ENCODE measurements at regions not wholly inside any gene's neighbourhood (a gene's known extent, or its start where the extent isn't known, plus 50 kb on each side); places are given as distances from the start of the nearest gene placed in this dataset.

- TF ChIP-seq, protein P1, sequence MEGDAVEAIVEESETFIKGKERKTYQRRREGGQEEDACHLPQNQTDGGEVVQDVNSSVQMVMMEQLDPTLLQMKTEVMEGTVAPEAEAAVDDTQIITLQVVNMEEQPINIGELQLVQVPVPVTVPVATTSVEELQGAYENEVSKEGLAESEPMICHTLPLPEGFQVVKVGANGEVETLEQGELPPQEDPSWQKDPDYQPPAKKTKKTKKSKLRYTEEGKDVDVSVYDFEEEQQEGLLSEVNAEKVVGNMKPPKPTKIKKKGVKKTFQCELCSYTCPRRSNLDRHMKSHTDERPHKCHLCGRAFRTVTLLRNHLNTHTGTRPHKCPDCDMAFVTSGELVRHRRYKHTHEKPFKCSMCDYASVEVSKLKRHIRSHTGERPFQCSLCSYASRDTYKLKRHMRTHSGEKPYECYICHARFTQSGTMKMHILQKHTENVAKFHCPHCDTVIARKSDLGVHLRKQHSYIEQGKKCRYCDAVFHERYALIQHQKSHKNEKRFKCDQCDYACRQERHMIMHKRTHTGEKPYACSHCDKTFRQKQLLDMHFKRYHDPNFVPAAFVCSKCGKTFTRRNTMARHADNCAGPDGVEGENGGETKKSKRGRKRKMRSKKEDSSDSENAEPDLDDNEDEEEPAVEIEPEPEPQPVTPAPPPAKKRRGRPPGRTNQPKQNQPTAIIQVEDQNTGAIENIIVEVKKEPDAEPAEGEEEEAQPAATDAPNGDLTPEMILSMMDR (conservative IDR thresholded peaks at IDR 0.05) = no peak
- no peak for TF ChIP-seq ZFX (IDR thresholded peaks at IDR 0.05)
- no peak overlapping the region for H3K27ac ChIP-seq
These were observed 117.9 kb upstream of the OSR1 start for GRCh38 chr2:19476327-19476726.

GRCh38 chr2:19474128-19474527 lies 115.7 kb upstream of the OSR1 start:
- no peak overlapping the region for H3K27ac ChIP-seq
- TF ChIP-seq ZFX (IDR thresholded peaks at IDR 0.05) = no peak
- TF ChIP-seq, protein P1 (conservative IDR thresholded peaks at IDR 0.05) = no peak

- no peak overlapping the region for H3K27ac ChIP-seq
- TF ChIP-seq ZFX (IDR thresholded peaks at IDR 0.05) = no peak
- TF ChIP-seq, protein P1 (conservative IDR thresholded peaks at IDR 0.05) = no peak
These were observed 114.9 kb upstream of the OSR1 start for GRCh38 chr2:19473350-19473749.

- H3K27ac ChIP-seq = no peak overlapping the region
- TF ChIP-seq ZFX (IDR thresholded peaks at IDR 0.05) = no peak
- TF ChIP-seq, protein P1 (conservative IDR thresholded peaks at IDR 0.05) = no peak
These were observed 114.1 kb upstream of the OSR1 start for GRCh38 chr2:19472391-19472978.

DNA sequence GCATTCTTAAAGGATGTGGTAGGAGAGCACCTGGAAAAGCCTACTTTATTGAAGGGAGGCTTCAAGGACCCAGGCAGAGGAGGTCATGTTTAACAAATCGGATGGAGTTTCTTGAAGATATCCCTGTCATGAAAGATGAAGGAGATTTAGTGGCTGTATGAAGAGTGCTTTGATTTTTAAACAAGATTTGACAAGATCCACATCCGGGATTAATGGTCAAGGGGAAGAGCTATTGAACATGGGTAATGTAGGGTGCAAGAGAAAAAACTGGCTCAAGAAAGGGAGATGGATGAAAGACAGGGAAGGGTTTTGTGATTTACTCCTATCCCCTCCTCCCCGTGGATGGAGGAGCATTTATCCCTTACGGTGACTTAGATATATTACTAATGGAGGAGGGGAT lies 113.1 kb upstream of the OSR1 start:
- H3K27ac ChIP-seq = no peak overlapping the region
- TF ChIP-seq ZFX (IDR thresholded peaks at IDR 0.05) = no peak
- TF ChIP-seq, protein P1 (conservative IDR thresholded peaks at IDR 0.05) = no peak

GRCh38 chr2:19465978-19466377 lies 107.6 kb upstream of the OSR1 start:
- no peak overlapping the region for H3K27ac ChIP-seq
- TF ChIP-seq ZFX (IDR thresholded peaks at IDR 0.05) = no peak
- TF ChIP-seq, protein P1 (conservative IDR thresholded peaks at IDR 0.05) = no peak

DNA sequence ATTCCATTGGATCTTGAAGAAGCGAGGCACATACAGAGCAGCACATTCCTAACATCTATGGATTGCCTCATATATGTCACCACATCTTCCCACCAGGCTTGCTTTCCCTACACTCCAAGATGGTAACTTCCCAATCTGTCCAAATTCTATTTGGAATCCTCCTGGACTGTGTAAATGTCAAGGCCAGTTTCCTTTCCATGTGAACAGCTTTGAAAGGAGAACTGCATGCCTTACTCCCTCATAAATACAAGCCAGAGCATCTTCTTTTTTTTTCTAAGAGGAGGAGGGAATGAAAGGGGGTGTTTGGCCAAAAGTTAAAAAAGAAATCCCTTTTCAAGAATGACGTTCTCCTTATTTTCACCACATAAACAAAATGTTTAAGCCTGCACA lies 103.8 kb upstream of the OSR1 start:
- TF ChIP-seq, protein P1 (conservative IDR thresholded peaks at IDR 0.05) = no peak
- no peak for TF ChIP-seq ZFX (IDR thresholded peaks at IDR 0.05)
- no peak overlapping the region for H3K27ac ChIP-seq

Measured in C4-2B (cell line).